HG03025 (cell line): ENCODE measurements at regions not wholly inside any gene's neighbourhood (a gene's known extent, or its start where the extent isn't known, plus 50 kb on each side); places are given as distances from the start of the nearest gene placed in this dataset.

ENCODE experiments used
- ATAC-seq: cut with Tn5 transposase; IDR thresholded peaks from one replicate; pipeline ENCODE4 v1.9.1; 2021; ENCODE audit warnings: mild to moderate bottlenecking, moderate library complexity; ENCODE audit not compliant: unreplicated experiment, low FRiP score

DNA sequence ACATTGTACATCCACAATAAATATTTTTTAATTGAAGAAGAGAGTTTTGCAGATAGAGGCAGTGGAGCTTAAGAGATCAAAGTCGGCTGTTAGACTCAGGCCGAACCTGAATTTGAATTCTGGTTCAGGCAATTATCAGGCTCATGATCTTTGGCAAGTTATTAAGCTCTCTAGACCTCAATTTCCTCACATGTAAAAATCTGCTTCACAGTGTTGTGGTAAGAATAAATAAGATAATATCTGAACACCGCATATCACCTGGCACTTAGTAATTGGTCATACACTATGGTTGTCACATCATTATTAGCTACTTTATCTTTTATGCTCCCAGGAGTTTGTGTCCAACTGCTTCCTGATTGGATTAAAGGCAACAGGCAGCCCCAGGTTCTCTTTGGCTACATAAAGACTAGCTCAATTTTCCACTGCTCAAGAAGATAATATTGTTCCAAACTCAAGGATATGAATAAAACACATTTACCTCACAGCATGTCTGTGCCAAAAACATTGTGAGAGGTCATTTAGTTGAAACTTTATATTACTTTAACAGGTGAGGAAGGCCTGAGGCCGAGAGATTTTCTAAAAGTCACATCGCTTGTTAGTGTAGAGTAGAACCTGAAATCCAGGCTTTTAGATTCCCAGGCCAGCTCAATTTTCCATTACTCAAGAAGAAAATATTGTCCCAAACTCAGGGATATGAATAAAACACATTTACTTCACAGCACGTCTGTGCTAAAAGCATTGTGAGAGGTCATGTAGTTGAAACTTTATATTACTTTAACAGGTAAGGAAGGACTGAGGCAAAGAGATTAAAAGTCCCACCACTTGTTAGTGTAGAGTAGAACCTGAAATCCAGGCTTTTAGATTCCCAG, 289.2 kb upstream of the PTGER4 start:
- ATAC-seq, result no peak

DNA sequence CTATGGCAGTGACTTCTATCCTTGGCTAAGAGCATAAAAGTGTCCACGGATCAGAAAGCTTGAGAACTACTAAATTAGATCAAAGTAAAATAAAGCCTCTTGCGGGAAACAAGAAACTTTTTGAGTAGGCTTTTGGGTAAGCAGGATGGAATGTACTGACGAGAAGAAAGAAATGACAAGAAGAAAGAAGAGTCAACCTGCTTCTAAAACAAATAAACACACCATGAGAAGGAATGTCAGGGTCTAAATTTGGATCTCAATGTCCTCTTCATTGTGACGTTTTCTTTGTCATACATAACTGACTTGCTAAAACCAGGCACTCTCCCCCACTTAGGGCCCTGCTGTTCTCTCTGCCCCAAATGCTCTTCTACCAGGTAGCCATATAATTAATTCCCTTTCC, 290.1 kb upstream of the PTGER4 start:
- no peak for ATAC-seq

- ATAC-seq, result peak; percentile 79
These were observed 293.4 kb upstream of the PTGER4 start for GRCh38 chr5:40386289-40386688.

DNA sequence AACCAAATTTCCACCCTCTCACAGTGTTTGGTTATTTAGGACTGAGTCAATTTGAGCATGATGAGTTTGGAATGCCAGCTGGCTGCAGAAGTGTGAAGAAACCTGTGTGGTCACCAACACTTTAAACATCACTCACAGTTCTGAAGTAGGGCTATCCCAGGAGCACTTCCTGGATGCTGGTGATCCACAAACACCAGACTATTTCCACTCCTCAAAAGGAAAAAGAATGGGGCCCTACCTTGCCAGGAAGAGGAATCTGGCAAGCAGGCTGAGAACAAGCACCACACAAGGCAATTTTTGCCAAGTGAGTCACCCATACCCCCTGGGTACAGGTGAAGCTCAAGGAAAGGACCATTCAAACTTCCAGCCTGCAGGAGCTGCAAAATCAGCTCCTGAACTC, 294.2 kb upstream of the PTGER4 start:
- ATAC-seq, result no peak

DNA sequence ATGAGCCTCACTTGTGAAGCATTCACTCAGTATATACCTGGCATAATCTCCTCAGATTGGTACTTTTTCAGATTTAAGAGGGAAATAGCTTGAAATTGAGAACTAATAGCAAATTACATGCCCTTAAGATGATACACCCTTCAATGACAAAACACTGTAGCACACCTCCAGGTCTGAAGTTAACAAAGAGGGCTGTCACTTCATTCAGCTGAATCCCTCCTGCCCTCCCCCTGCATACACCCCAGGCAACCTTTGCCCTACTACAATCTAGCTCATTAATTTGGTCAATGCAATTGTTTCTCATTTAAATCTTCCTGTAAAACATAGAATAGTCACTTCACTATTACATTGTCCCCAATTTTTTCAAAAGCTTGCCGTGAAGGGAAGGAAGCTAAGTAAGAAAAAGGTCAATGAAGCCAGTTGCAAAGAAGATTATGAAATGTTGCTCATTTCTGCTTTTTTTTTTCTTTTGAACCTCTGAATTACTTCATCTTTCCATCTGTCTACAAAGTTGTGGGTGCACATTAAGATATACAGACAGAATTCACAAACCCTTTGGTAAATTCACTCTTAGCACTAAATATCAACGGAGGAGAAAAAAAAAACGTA, 294.8 kb upstream of the PTGER4 start:
- no peak for ATAC-seq

- no peak for ATAC-seq
These were observed 295.7 kb upstream of the PTGER4 start for GRCh38 chr5:40383749-40384651.

- ATAC-seq, result no peak
These were observed 297.9 kb upstream of the PTGER4 start for GRCh38 chr5:40381676-40382363.

DNA sequence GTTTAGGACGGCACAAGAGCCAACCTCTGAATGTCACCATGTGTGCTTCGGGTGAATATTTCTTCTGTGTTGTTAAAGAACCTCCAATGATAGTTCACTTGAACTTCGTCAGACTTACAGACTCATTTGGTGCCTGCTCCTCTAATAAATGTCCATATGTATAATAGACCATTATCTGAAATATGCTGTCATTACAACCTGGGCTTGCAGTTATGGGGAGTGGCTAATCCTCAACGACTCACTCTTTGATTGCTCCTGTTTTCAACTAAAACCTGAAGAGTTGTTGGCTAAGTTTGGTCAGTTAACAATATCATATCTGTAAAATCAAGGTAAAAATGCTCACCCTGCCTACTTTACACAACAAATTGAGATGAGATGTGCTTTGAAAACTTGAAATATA, 298.7 kb upstream of the PTGER4 start:
- no peak for ATAC-seq

DNA sequence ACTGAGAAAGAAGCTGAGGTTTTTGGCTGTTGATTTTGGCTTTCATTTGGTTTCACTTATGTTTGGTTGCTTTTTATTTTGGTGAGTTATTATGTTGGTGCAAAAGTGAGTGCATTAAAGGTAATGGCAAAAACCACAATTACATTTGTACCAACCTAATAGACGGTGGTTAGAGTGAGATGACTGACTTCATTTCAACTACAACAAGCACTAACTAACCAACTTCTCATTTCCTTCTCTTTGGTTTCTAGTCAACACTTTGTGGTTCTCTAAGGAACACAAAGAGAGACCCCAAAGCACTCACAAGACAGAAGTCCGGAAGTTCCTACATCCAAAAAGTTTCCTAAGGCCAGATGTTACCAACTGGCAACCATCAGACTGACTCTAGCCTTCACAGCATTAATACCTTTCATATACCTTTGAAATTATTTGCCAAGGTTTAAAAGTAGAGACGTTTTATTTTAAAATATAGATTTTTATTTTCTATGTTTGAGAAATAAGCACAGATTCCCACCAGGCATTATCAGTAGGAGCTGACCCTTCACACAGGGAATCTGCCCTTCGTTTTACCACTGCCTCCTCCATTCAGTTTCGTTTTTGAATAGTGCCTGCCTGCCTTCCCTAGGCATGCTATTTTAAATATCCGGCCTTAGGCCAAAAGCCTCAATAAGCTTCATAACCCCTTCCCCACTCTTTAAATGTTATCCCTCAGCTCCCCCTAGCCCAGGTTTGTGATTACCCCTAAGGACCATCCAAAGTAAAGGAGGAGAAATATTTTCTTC, 301.1 kb upstream of the PTGER4 start:
- ATAC-seq, result peak; percentile 70

GRCh38 chr5:40376566-40376965, 303.1 kb upstream of the PTGER4 start:
- peak; percentile 76 for ATAC-seq

DNA sequence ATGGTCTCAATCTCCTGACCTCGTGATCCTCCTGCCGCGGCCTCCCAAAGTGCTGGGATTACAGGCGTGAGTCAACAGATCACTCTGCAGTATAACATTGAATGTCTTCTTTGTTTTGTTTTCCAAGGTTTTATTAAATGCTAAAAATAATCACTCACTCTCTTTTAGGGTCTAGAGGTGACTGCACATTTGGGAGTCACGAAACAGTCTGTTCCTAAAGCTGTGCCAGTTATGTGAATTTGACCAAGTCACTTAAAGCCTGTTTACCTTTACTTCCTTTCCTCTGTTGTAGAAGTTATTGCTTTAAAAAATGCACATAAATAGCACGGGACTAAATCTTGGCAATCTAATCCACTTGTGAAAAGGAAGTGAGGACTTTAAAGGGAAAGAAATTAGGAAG, 304.9 kb upstream of the PTGER4 start:
- ATAC-seq, result no peak

GRCh38 chr5:40368200-40368599, 311.5 kb upstream of the PTGER4 start:
- ATAC-seq, result no peak

DNA sequence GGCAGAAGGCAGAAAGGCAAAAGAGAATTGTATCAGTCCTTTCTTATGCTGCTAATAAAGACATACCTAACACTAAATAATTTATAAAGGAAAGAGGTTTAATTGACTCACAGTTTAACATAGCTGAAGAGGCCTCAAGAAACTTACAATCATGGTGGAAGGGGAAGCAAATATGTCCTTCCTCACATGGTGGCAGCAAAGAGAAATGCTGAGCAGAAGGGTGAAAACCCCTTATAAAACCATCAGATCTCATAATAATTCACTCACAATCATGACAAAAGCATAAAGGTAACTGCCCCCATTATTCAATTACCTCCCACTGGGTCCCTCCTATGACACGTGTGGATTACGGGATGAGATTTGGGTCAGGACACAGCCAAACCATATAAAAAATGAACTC, 312.5 kb upstream of the PTGER4 start:
- no peak for ATAC-seq

DNA sequence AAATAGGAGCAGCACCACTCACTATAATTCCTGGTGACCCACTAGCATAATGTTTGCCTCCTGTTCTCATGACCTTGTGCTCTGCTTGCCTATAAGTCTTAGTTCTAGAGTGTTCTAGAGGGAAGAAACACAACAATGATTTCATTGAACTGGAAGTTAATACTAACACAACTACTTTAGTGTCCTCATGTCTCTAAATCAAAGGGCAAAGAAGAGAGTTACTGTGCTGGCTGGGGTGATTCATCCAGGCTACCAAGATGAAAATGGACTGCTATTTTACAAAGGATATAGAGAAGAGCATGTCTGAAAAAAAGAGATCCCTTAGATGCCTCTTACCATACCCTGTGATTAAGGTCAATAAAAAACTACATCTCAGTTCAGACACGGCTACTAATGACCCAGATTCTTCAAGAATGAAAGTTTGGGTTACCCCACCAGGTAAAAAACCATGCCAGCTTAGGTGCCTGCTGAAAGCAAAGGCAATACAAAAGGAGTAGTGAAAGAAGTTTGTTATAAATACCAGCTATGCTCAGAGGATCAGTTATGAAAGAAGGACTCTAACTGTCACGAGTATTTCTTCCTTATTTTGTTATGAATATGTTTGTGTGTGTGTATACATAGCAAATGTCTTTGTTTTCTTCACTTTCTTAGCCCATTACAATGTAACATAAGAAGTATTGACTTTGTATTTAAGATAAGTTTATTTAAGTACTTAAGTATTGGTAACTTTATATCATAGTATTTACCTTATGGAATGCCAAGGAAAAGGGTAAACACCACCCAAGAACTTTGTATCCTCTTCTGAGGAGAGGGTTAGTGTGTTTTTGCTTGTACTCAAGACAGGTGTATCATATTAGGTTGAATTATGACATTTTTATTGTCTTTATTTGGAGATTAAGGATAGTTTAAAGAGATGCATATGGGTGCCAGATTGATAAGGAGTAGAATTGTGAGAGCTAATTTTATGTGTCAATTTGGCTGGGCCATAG, 314.1 kb upstream of the PTGER4 start:
- peak; percentile 85 for ATAC-seq

GRCh38 chr5:40364441-40364840, 315.3 kb upstream of the PTGER4 start:
- no peak for ATAC-seq

DNA sequence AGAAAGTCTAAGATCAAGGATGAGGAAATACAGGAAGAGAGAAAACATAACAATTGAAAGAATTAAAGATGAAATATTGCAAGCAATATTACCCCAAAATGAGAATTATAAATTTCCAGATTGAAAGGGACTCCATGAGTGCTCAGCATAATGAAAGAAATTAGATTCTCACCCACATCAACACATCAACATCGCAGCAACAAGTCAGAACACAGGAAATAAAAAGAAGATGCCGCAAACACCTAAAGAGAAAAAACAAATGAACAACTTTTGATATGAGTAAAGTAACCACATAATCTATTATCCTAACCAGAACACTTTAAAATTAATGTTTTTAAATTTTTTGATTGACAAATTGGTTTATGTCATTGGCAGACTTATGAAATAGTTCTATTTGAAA, 318.3 kb upstream of the PTGER4 start:
- ATAC-seq, result no peak

- no peak for ATAC-seq
These were observed 319.0 kb upstream of the PTGER4 start for GRCh38 chr5:40360685-40361084.

DNA sequence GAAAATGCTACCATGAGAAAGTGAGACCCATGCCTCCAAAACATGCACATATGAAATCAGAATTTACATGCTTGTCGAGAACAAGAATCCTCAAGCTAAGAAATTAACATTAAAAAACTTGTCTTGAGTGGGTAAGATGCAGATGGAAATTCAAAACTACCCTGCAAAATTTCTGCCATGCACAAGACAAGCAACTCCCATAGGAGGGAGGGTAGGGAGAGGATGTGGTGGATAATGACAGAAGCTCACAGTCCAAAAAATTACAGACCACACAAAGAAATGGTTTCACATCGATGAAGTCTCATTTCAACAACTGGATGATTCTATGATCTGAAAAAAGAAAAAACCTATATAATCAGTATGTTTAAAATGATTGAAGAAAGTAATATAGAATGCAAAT, 319.9 kb upstream of the PTGER4 start:
- ATAC-seq, result no peak

GRCh38 chr5:40359093-40359492, 320.6 kb upstream of the PTGER4 start:
- ATAC-seq, result no peak
